Endothelial cell (in vitro differentiated cells): ENCODE measurements at regions not wholly inside any gene's neighbourhood (a gene's known extent, or its start where the extent isn't known, plus 50 kb on each side); places are given as distances from the start of the nearest gene placed in this dataset.

ENCODE experiments used
- DNase-seq: peaks from one replicate; pipeline ENCODE4 v3.0.0; 2021; ENCODE audit warnings: low spot score
- H3K27ac Mint-ChIP-seq: one replicate; pipeline ENCODE4 v1.8.0; 2021; ENCODE audit warnings: mixed read lengths, inconsistent platforms; ENCODE audit not compliant: unreplicated experiment
- H3K27me3 Mint-ChIP-seq: one replicate; pipeline ENCODE4 v1.8.0; 2021; ENCODE audit warnings: mild to moderate bottlenecking, moderate library complexity, mixed read lengths, inconsistent platforms; ENCODE audit not compliant: unreplicated experiment
- H3K36me3 Mint-ChIP-seq: one replicate; pipeline ENCODE4 v1.8.0; 2021; ENCODE audit warnings: mild to moderate bottlenecking, low read depth, mixed read lengths, inconsistent platforms; ENCODE audit not compliant: unreplicated experiment
- H3K4me1 Mint-ChIP-seq: one replicate; pipeline ENCODE4 v1.8.0; 2021; ENCODE audit warnings: mild to moderate bottlenecking, mixed read lengths, inconsistent platforms; ENCODE audit not compliant: unreplicated experiment
- H3K4me3 Mint-ChIP-seq: one replicate; pipeline ENCODE4 v1.8.0; 2021; ENCODE audit warnings: mild to moderate bottlenecking, mixed read lengths, inconsistent platforms; ENCODE audit not compliant: unreplicated experiment
- H3K9me3 Mint-ChIP-seq: one replicate; pipeline ENCODE4 v1.8.0; 2021; ENCODE audit warnings: mixed read lengths, inconsistent platforms; ENCODE audit not compliant: unreplicated experiment
- TF ChIP-seq, protein P1 (sequence below): fragments of 200-600 bp; sonication (generic); IDR thresholded peaks from one replicate; pipeline ENCODE4 v1.5.0; 2021; ENCODE audit warnings: antibody characterized with exemption; ENCODE audit not compliant: unreplicated experiment

DNA sequence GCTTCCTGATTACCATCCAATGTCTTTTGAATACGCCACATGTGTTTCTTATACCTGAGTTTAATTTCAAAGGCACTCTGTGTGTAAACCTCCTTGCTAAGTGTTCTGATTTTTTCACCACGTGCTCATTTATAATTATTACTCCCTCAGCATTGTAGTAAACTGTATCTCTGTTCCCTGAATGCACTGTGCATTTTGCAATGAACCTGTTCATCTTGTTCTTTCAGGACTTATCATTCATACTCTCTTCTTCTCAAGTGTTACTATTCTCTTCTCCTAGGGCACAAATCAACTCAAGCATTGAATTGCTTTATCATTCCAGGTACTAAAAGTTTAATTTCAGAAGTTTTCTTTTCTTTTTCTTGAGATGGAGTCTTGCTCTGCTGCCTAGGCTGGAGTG lies 383.4 kb upstream of the TRIB2 start:
- H3K27ac Mint-ChIP-seq = no peak overlapping the region
- H3K36me3 Mint-ChIP-seq = no peaks in the 10 kb centered on the region
- H3K9me3 Mint-ChIP-seq = no peaks in the 10 kb centered on the region
- TF ChIP-seq, protein P1, sequence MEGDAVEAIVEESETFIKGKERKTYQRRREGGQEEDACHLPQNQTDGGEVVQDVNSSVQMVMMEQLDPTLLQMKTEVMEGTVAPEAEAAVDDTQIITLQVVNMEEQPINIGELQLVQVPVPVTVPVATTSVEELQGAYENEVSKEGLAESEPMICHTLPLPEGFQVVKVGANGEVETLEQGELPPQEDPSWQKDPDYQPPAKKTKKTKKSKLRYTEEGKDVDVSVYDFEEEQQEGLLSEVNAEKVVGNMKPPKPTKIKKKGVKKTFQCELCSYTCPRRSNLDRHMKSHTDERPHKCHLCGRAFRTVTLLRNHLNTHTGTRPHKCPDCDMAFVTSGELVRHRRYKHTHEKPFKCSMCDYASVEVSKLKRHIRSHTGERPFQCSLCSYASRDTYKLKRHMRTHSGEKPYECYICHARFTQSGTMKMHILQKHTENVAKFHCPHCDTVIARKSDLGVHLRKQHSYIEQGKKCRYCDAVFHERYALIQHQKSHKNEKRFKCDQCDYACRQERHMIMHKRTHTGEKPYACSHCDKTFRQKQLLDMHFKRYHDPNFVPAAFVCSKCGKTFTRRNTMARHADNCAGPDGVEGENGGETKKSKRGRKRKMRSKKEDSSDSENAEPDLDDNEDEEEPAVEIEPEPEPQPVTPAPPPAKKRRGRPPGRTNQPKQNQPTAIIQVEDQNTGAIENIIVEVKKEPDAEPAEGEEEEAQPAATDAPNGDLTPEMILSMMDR = no peak
- H3K4me1 Mint-ChIP-seq = no peaks in the 10 kb centered on the region
- no peak overlapping the region for H3K4me3 Mint-ChIP-seq
- peaks cover 1% of the 10 kb centered on the region for H3K27me3 Mint-ChIP-seq
- DNase-seq = no peak

DNA sequence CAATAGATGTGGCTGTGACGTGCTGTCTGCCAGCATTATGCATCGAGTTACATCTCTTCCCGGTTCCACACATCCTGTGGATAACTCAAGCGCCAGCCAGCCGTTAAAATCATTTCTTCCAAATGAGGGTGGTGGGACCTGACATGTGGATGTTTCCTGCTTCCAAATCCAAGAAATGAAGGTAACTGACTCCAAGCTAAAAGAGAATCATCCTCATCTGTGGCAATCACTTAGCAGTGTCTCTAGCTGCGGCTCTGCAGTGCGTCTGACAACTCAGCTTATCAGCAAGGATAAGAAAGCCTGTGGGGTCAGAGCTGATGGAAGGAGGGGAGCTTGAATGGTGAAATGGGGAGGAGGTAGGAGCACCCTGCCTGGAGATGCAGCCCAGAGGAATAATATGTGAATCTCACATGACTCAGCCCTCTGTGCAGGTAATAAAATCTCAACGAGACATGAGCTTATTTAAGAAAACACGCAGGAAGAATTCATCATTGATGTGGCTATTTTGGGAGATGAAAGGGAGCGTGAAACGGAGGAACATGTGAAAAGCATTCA lies 382.2 kb upstream of the TRIB2 start:
- H3K27me3 Mint-ChIP-seq = peaks cover 2% of the 10 kb centered on the region
- no peak overlapping the region for H3K4me3 Mint-ChIP-seq
- DNase-seq = no peak
- no peak overlapping the region for H3K27ac Mint-ChIP-seq
- no peaks in the 10 kb centered on the region for H3K9me3 Mint-ChIP-seq
- no peaks in the 10 kb centered on the region for H3K4me1 Mint-ChIP-seq
- TF ChIP-seq, protein P1 = no peak
- no peaks in the 10 kb centered on the region for H3K36me3 Mint-ChIP-seq

DNA sequence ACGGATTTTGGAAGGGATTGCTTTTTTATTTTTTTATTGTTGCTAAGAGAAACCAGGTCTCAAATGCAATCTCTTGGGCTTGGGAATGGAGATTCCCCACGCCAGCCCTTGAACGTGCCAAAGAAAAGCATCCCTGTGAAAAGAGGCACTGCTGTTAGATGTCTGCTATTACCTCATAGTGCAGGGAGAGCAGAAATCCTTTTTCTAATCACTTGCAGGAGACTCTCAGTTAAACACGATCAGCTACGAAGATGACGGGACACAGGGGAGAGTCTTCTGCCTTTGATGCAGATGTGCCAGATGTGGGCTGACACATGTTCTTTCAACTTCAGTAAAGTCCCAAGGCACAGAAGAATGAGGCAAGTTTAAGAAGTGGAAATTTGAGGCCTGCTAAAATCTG lies 381.6 kb upstream of the TRIB2 start:
- no peak for DNase-seq
- Mint-ChIP-seq H3K27ac (no peak overlapping the region), H3K4me1 (no peaks in the 10 kb centered on the region), H3K4me3 (no peak overlapping the region), H3K9me3 (no peaks in the 10 kb centered on the region), H3K27me3 (peaks cover 1% of the 10 kb centered on the region), H3K36me3 (no peaks in the 10 kb centered on the region)
- TF ChIP-seq, protein P1 = no peak

DNA sequence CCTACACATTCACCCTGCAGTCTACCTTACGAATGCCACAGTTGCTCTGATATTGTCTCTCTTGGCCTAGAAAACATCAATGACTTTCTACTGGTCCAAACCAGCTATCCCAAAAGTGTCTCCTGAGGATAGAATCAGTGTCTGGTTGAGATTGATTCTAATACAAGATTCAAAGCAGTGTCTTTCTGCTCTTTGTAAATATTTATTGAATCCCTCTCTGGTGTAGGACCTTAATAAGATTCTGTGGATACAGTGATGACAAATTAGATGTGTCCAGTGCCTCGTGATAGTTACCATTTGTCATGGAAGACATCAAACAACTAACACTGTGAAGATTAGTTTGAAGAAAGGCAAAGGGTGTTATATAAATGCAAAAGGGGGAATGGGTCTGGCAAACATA lies 380.7 kb upstream of the TRIB2 start:
- Mint-ChIP-seq H3K27ac (no peak overlapping the region), H3K9me3 (no peaks in the 10 kb centered on the region)

DNA sequence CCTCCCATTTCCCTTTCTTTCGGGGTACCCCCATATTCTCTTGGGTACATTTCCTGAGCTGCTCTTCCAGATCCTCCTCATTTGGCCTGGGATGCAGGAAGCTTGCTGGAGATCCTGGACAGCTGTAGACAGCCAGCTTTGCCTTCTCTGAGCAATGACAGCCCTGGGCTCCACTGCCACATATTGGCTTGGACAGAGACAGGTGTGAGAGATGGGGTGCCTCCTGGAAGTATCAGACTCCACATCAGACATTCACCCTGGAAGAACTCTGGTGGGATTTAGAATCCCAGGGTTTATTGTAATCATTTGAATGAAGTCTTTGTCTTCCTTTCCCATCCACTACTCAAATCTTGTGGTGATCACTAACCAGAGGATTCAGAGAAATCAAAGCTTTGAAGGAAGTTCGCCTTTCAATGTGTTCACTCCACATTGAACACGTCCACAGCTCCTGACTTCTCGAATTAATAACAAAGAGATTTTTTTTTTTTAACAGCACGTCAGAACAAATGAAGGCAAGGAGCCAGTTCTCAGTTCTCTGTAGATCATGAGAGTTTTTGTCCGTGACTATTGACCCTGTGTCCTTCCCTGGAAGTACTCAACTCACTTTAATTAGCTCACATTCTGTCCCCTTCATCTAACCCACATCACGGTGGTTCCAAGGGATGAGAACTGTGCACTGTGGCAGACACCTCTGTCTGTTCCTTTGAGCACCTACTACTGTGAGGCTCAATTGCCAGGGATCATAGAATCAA lies 377.6 kb upstream of the TRIB2 start:
- no peaks in the 10 kb centered on the region for H3K36me3 Mint-ChIP-seq
- H3K9me3 Mint-ChIP-seq = no peaks in the 10 kb centered on the region
- no peaks in the 10 kb centered on the region for H3K4me1 Mint-ChIP-seq
- DNase-seq = no peak
- peaks cover 1% of the 10 kb centered on the region for H3K27me3 Mint-ChIP-seq
- H3K4me3 Mint-ChIP-seq = no peak overlapping the region
- H3K27ac Mint-ChIP-seq = no peak overlapping the region
- TF ChIP-seq, protein P1 = no peak

More for the DNA sequence above, 380.7 kb upstream of the TRIB2 start:
- TF ChIP-seq, protein P1 = no peak
- no peak for DNase-seq
- Mint-ChIP-seq H3K4me1 (no peaks in the 10 kb centered on the region), H3K36me3 (no peaks in the 10 kb centered on the region), H3K4me3 (no peak overlapping the region), H3K27me3 (peaks cover 1% of the 10 kb centered on the region)
